Hepatic stellate cell (primary cell): ENCODE measurements at regions not wholly inside any gene's neighbourhood (a gene's known extent, or its start where the extent isn't known, plus 50 kb on each side); places are given as distances from the start of the nearest gene placed in this dataset.

ENCODE experiments used
- DNase-seq: peaks from one replicate; pipeline ENCODE4 v3.0.0; 2011; ENCODE audit warnings: low spot score

DNA sequence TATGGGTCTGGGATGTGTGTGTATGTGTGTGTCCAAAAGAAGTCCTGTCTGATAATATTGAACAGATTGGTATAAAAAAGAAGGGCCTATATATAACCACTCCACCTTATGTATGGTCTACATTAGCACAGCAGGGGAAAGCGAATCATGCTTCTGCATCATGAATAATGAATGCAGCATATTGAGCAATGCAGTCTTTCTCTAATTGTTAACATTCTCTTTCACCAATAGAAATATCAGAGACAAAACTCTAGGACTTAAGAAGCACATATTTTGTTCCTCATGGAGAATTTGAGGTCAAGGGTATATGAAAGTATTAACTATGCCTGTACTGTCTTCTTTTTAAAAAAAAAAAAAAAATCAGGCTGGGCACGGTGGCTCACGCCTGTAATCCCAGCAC, 264.3 kb upstream of the NOCT start:
- DNase-seq = no peak

DNA sequence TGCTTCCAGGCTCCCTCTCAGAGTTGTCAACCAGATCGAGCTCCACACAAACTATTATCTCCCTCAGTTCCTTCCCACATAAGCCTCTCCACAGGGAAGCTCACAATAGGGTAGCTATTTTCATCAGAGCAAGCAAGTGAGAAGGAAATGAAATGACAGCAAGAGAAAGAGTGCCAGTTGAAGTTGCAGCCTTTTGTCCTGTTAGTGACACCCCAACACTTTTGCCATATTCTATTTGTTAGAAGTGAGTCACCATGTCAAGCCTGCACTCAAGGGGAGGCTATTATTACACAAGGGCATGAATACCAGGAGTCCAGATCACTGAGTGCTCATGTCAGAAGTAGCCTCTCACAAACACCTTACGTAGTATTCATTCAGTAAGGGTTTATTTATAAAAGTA, 266.3 kb upstream of the NOCT start:
- no peak for DNase-seq

DNA sequence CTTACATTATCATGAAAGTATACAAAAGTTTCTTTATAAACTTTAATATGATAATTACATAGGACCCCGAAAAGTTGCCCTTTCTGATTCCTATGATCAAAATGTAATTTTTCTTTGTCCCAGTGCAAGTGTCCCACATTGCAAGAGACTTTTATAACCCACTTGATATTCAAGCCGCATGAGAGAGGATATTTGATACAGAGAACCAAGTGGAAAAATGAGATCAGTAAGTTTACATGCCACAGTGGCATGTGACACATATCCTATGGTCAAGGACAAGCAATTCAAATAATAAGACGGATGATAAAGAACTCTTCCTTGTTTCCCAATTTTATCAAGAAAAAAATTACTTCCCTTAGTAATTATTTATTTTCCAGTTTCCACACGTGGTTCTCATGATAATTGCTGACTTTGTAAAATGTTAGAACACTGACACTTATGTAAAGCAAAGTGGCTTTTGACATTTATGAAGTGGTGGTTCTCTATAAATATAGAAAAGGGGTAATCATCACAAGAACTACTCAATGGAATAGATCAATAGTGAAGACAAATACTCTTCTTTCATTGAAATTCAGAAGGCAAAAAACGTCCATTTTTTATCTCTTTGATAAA, 273.7 kb upstream of the NOCT start:
- no peak for DNase-seq

GRCh38 chr4:138740816-138741745, 274.5 kb upstream of the NOCT start:
- DNase-seq = no peak

GRCh38 chr4:138736362-138736761, 279.2 kb upstream of the NOCT start:
- DNase-seq = peak; percentile 22

- no peak for DNase-seq
Observed at GRCh38 chr4:138734746-138735145, 280.8 kb upstream of the NOCT start.

GRCh38 chr4:138728566-138728965, 287.0 kb upstream of the NOCT start:
- no peak for DNase-seq

DNA sequence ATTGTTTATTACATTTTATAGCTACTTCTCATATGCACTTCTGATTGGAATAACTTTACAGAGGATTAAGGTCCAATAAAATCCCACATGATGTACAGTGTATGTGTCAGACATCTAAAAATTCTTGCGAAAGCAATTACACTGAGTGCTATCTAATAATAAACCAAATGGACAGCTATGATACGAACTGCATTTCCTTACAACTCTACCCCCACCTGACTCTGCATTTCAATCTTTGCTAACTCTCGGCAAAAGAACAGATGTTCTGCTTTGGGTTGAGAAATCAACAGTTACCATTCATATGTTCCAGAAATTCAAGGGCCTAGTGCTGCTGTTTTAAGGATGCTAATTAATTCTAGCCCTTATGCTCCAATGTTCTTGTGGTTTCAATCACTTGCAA, 287.9 kb upstream of the NOCT start:
- no peak for DNase-seq

- DNase-seq = no peak
Observed at GRCh38 chr4:138724530-138724929, 291.1 kb upstream of the NOCT start.

GRCh38 chr4:138716559-138717335, 298.8 kb upstream of the NOCT start:
- DNase-seq = no peak

DNA sequence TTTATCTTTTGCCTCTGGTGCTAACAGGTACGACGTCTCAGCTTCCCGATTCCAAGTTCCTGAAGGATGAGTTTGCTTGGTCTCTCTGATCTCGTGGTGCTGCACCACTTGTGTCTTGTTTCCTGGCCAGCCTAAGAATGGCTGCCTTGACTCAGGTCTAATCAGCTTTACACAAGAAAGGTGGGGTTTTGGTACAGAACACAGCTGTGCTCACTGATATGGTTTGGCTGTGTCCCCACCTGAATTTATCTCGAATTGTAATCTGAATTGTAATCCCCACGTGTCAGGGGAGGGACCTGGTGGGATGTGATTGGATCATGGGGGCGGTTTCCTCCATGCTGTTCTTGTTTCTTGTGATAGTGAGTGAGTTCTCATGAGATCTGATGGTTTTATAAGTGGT, 305.3 kb upstream of the NOCT start:
- DNase-seq = no peak

DNA sequence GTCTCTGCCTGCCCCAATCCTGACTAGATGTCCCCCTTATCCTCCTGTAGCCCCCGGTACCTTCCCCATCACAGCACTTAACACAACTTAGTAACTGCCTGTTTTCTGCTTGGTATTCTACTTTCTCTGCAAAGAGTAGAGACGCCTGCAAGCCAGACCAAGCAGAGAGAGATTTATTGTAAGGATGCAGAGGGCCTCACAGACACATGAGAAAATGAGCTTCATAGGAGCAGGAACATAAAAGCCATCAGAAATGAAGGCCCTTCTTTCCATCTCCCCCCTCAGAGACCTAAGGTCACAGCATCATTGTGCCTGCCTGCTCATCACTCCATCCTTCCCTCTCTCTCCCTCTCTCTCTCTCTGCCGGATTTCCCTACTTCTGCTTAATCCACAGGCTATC, 305.7 kb upstream of the NOCT start:
- no peak for DNase-seq

DNA sequence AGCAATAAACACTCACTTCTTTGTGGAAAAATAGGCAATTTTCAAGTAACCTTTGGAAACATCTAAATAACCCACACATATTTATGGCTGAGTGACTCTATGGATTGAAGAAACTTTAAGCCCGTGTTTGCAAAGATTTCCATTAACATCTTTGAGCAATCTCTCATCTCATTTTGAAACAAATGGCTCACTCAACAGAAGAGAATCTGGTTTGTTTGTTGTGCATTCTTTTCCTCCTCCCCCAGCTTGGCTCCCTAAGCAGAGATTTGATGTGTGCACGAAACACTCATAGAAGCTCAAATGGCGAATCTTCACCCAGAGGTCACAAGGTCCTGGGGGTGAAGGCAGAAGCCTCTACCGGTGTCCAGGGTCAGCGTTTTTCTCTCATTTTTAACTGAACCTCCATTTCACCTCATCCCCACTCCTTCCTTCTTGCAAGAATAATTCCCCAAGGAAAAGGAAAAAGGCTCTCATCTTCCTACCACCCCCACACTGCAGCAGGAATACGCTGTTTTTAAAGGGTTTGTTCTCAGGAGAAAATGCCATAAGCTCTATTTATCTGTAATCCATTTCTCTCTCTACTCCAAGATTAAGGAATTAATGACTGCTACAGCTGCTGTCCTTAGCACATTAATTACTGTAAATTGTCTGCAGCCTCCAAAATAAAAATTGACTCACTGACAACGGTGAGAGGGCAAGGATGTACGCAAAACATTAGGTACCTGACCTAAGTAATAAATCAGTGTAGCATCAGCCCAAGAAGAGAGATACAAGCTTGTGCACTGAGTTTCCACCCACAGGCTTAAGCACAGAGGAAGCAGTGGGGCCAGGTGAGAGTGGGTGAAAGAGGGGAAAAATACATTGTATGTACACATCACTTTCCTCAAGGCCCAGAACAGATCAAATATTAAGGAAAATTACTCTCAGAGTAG, 307.6 kb upstream of the NOCT start:
- DNase-seq = no peak

GRCh38 chr4:138706201-138706600, 309.4 kb upstream of the NOCT start:
- no peak for DNase-seq

DNA sequence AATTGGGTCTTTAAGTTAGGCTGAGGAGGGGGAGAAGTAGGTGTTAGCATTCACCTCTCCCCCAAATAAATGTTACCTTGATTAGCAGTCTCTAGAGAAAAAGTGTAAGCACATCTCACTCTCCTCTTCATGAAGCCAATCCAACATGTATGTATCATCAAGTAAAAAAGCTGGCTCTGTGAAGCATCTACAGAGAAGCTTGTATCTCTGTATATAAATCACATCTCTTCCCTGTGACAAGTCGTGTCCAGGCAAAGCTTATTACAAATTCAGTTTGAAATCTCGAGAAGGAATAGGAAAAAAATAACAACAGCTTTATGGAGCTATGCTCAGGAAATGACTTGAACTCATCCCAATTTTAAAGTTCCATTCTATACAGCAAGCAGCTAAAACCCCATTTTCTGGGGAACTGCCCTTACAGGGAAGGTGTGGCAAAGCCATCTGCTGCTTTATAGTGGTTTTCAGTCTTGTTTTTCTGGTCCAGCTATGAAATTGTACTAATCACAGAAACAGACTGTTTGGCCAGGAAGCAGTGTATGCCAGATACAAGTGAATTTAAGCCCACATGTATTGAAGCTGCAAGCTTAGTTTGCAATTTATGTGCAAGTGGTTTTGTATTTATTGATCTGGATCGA, 313.3 kb upstream of the NOCT start:
- DNase-seq = no peak

- no peak for DNase-seq
Observed at GRCh38 chr4:138698641-138699040, 316.9 kb upstream of the NOCT start.

DNA sequence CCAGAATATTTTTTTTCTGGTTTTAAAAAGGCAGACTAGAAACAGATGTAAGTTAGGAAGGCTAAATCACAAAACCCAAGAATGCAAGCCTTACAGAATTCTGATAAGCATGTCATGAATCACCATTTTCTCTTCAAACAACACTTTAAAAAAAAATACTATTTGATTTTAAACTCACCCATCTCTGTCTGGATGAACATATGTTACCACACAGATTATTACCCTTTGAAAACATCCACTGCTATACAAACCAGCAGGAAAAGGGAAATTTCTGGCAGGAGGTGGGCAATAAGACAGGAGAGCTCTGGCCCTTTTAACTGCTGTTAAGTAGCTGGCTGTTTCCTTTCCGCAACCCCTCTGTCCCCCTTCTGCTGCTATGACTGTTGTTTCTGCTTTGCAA, 317.7 kb upstream of the NOCT start:
- DNase-seq = peak; percentile 17

GRCh38 chr4:138696771-138697170, 318.8 kb upstream of the NOCT start:
- no peak for DNase-seq

DNA sequence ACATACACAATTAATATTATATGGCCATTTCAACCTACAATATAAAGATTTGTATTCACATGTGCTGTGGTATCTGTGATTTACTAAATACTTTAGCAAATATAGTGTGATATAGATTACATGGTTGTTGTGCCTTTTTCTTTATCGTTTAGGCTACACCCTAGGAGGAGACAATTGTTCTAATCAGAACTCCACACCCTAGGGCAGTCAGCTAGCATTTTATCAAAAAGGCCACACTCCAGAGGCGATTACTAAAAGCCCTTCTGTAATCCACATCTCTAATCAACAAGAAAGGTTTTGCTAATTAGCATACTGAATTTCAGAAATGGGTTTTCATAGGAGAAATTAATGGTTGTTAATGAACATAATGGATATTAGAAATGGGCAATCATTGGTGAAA, 319.5 kb upstream of the NOCT start:
- no peak for DNase-seq

- DNase-seq = no peak
Observed at GRCh38 chr4:138693526-138693925, 322.1 kb upstream of the NOCT start.

DNA sequence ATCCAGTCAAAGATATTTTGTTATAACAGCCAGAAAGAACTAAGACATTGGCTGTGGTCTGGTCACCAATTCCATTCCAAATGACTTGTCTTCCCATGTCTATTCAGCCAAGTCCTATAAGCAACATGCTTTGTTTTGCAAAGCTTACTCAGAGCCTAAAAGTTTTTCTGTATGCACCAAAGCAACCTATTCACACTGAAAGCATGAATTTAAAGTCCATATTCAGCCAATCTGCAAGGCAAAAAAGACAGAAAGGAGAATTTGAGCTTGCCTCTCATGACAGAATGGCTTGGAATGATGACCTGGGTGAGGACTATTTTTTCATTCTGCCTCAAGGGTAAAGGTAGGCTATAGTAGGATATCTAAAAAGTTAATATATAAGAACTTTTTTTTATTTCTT, 323.2 kb upstream of the NOCT start:
- no peak for DNase-seq
